Activated CD4-positive, alpha-beta T cell treated with anti-CD3 and anti-CD28 coated beads, Interleukin-2, Interleukin-6, amounts not matched to agents 100 ng/mL and 50 ng/mL, durations not matched to agents 16 hours and 8 hours (primary cell): ENCODE measurements at regions not wholly inside any gene's neighbourhood (a gene's known extent, or its start where the extent isn't known, plus 50 kb on each side); places are given as distances from the start of the nearest gene placed in this dataset.

Source experiments
- DNase-seq: peaks from one replicate; pipeline ENCODE4 v3.0.0-alpha.2; 2020

DNA sequence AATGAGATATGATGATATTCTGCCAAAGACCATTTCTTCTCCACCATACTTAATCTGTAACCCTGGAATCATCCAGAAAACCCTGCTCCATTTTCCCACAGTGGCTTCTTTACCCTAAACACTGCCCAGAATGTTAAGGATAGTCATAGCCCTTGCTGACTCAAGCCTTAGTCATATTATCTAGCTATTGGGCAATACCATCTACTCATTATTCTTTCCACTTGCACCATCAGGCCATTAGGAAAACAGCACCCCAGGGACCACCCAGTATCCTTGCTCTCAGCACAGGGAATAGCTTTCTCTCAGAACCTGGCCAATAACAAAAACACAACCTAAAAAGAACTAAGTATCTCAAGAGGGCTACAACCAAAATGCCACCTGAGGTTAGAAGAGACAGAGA is 445.7 kb upstream of the SLC14A2 start:
- no peak for DNase-seq

DNA sequence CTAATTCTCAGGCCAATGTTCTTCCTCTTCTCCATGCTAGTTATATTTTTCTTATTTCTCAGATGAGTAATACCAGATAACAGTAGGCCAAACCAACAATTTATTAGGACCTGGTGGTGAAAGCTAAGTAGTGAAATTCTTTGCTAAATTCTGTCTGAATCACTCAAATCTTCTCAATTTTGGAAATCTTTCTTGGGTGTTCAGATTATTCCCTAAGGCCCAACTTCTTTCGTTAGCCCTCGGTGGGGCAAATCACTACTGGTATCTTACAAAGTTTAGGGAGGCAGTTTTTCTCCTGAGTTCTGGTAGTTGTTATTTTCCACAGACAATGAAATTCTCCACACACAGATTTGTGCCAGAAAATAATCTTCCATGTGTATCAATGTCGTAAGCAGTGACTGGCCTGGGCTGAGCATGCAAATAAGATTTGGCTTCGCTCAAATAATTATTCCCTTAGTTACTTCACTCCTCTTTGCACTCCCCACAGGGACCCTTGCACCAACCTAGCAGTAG is 443.5 kb upstream of the SLC14A2 start:
- DNase-seq: no peak

DNA sequence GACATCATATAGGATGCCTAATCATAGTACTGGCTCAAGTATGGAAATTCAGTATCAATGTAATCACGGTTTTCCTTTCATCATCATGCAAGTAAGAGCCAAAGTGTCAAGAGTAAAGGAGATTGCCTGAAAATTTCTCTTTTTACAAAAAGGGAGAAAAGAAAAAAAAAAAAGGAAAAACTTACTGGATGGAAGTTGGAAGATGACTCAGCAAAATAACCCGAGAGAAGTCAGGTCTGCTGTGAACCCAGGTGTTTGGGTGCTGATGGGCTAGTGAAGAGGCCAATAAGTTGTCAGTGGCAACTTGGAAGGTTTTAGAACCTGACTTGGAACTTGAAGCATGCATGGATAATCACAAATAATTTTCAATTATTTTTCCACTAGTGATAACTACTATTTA is 441.9 kb upstream of the SLC14A2 start:
- no peak for DNase-seq

DNA sequence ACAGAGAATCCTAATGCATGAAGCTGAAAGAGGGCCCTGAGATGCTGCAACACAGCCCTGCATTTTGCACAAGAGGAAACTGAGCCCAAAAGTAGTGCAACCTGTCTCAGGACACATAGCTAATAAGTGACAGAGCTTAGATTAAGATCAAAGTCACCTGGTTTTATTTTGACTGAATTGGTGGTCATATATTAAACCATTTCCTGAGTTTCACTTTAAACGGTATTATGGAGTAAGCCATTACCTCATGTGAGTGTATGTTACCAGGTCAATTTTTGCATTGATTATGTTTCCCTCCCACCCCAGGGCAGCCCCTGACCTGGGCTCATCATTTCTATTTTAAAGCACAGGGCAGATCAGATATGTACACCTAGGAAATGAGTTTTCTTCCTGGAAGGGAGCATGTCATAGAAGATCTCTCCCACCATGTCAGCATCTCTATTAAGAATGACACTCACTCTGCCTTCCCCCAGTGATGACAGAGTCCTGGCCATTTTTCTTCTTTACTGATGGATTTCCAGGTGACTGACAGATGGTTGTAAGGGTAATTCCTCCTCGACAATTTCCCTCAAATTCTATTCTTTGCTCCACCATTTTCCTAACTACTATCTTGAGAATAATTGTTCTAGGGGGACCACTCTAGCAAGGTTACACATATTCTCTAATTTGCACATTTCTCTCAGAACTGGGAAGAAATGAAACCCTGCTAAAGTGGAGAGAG is 441.3 kb upstream of the SLC14A2 start:
- DNase-seq: peak; percentile 21

DNA sequence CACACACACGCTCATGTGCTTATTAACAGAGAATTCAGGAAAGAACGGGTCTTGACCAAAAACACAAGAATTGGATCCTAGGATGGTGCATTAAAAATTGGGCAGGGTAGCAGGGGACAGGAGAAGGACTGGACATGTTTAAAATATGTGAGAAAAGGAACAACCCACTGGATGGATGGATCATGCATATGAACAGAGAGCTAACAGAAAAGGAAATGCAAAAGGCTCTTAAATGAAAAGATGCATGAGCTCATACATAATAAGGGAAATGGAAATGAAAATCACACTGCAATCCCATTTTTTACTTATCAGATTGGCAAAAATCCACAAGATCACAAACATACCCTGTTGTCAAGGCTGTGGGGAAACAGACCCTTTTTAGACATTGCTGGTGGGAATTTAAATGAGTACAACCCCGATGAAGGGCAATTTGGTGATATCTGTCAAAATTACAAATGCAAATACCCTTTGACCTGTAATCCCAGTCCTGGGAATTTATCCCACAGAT is 440.6 kb upstream of the SLC14A2 start:
- no peak for DNase-seq

DNA sequence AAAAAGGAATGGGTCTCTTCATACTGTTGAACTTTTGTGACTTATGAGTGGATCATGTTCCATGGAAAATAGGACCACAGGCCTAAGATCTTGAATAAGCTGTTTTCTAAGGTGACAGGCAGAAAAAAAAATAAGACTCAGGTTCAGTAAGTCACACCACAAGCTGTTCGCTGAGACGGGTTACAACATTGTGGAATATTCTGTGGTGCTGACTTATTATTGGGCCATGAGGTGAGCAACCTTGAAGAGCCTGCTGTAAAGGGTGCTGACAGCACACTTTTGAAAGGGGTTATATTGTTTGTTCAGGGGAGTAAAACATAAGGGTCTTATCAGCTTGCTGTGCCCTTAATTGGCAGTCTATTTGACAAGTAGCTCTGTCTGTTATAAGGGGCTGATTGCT is 439.8 kb upstream of the SLC14A2 start:
- DNase-seq: no peak

DNA sequence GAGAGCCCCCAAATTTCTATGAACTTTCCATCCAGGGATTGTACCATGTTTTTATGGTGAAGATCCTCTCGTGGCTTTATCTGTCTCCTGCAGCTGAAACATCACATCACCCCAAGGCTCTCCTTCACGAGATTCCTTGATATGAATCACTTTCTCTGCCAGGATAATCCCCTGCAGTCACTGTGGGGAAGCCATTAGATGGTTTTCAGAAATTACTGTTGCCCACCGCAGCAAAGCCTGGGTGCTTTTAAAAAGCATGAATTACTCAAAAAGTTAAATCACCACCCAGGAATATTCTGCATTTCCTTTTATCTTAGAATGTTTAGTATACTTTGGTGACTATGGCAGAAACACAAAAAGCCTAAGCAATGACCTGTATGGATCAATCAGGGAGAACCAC is 428.4 kb upstream of the SLC14A2 start:
- no peak for DNase-seq

DNA sequence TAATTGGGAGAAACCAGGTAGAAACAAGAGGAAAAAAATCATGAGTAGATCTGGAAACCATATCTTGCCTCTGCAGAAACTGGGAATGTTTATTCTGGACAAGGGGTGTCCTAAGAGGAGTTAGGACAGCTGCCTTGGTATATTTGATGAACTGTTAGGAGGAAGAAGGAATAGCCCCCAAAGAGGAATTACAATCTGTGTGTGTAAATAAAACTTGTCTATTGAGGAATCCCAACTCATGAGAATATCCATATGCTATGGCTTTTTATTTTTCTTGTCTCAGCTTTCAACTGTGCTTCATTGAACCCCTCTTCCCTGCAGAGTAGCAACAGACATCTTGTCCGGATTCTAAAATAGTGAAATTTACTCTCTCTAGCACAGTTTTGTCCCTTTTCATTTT is 423.5 kb upstream of the SLC14A2 start:
- no peak for DNase-seq

DNA sequence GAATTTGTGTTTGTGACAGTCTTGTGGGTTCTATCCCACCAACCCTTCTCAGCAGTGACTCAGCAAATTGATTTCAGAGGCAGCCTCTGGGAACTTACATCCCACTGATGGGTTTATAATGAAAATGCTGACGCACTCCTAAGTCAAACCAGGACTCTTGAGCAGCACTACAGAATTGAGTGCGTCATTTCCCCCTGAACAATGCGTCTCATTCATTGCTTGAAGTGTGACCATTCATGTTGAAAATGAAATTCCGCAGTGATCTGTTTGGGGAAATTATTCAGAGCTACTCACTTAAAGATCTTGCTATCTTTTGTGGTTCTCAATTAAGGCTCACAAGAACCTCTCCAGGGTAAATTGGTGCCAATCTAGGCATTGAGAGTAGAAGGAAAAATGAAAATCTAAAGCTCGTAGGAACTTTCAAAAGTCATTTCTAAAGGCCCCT is 417.7 kb upstream of the SLC14A2 start:
- peak; percentile 86 for DNase-seq

DNA sequence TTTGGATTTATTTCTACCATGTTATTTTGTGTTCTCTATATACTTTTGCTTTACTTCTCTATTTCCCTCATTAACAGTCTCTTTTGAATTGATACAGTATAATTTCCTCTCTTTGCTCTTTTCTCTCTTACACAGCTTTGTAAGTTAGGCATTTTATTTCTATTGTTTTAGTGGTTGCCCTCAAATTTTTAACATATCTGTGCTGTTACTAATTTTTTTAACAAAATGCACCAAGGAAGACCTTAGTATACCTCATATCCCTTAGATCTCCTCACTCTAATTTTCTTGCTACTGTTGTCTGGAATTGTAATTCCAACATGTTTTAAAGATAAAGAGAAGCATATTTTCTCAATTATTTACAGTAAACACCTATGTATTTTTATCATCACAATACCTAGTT is 416.8 kb upstream of the SLC14A2 start:
- no peak for DNase-seq

DNA sequence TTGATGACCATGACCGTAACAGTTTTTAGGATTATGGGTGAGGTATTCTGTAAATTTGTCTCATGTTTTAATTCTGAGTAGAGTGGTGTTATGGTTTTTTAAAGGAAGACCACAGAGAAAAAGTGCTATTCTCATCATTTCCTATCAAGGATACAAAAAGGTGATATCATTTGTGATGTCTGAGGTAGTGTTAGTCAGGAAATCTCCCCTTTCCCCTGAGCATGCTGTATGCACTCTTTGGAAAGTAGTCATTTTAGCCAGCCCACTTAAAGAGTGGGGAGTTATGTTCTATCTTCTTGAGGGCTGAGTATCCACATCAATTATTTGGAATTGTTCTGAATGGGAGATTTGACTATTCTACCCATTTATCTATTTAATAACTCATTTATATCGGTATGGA is 414.2 kb upstream of the SLC14A2 start:
- DNase-seq: no peak

DNA sequence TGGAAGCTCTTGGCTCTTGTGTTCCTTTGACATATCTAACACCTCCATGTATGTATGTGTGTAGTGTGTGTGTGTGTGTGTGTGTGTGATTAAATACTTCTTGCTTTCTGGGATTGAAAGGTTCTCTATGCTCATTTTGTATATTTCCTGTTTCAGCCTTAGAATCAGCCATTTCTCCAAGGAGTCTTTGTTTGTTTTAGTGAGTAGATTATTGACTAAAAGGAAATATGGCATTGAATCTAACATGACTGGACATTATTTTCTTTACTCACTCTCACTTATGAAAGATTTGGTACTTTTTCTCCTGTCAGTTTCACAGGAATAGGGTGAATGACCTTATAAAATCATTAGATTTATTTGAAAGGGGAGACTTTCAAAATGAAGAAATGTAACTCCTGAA is 413.8 kb upstream of the SLC14A2 start:
- DNase-seq: no peak

DNA sequence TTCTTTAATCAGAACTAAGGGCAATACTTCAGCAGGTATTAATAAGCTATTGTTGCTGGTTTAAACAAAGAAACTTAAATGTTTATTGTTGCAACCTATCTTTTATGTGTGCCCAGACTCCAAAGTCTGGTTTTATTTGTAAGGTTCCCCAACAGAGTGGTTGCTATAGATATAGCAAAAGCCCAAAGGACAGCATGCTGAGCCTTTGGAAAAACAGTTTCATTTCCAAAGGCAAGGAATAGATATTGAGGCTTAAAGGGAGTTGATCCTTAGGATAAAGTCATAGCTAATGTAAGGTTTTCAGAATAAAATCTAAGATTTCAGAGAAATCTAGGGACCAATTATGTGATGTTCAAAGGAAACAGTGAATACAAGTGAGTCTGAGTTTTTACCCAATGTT is 413.2 kb upstream of the SLC14A2 start:
- DNase-seq: no peak

DNA sequence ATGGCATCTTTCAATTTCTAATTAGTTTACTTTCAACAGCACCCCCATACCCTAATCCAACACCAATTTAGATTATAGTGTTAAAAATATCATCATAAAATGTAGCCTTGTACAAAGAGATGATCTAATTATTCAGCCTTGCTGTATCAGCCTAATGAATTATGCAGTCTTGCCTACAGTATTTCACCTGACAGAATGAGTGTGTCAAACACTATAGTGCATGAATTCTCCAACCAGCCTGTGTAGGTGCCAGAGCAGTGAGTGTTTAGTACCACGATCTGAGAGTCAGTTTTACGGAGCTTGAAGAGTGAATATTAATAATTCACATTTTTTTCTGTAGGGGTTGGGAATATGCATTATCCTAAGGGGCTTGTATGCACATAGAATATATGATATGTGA is 411.6 kb upstream of the SLC14A2 start:
- DNase-seq: no peak

DNA sequence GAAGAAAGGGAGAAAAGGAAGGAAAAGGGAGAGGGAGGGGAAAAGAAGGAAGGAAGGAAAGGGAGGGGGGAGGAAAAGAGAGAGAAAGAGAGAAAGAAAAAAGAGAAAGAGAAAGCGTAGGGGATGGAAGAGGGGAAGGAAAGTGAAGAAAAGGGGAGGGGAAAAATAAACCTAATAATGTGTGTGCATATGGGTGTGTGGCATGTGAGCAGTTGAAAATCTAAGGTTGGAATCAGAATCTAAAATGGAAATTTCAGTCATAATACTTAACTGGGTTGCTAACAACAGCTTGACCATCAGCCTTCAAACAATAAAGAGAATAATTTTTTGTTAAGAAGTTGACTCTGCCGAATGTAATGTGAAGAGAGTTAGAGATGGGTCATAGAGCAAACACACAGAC is 407.9 kb upstream of the SLC14A2 start:
- no peak for DNase-seq

DNA sequence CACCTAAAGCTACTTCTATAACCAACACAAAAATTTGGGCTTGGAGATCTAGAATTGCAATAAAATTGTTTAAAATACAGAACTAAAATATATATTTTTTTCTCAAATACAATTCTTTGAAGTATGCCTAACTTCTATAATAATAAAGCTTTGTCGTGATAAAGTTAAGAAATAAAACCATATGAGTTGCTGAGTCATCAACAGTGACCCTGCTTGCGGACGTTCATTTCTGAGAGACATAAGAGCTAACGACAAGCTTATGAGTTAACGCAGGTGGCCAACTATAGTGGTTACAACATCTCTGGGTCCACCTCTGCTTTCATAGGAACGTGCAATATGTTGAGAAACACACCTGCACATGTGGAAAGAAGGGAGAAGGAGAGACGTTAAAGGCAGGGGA is 407.1 kb upstream of the SLC14A2 start:
- no peak for DNase-seq

DNA sequence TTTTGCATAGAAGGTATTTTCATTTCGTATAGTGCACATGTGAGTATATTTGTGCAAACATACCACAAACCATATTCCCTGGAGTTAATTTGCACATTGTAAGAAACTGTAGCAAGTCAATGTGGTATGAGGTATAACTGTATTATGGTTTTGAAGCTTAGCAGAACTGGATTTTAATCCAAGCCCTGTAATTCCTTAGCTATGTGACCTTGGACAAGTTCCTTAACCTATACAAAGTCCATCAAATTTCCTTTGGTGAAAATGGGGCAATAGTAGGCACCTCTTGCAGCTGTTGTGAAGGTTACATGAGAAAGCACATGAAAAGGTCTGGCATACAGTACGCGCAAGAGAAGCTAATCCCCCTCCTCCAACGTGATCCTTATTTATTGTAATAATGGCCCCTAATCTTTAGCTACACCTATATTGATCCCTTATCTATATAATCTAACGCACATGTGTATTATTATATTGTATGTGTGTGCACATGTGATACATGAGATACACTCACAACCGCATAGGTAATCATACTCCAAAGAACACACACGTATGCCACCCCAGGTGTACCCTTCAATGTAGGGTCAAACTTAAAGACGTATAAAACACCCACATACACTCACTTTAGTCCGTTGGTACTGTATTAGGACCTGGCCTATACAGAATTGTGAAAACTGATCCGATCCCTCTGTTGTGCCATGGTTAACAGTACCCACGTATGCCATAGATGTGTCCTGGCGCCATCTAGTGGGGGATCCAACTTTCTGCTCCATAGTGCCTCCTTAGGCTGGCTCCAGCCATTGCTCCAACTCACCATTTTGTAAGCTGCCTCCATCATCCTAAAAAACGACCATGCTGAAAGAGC is 402.9 kb upstream of the SLC14A2 start:
- DNase-seq: peak; percentile 84

DNA sequence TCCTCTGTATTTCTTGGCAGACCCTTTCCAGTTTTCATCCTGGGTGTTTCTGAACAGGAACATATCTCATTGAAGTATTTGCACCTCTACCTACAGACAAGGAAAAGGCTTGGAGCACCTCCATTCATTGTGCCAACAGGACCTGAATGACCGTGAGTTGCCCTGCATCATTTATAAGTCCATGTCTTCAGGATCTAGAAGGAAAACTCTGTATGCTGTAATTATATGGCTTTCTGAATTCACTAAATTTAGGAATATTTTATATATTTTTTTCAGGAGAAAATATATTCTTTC is 402.3 kb upstream of the SLC14A2 start:
- DNase-seq: no peak

DNA sequence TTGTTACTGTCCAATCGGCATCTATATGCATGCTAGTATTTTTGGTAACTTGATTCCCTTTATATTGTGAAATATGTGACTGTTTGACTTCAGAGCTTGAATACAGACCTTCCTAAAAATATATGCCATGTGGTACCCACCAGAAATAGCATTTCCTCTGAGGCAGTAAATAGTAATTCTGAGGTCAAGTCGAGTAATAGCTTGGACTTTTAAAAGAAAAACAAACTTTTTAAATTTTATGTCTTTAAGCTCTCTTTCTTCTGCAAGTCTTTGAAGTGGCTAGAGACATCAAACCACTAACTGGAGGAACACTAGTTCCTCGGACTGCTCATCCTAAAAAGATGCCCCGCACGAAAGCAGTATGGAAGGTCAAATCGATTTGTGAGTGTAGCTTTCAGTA is 396.8 kb upstream of the SLC14A2 start:
- DNase-seq: no peak

DNA sequence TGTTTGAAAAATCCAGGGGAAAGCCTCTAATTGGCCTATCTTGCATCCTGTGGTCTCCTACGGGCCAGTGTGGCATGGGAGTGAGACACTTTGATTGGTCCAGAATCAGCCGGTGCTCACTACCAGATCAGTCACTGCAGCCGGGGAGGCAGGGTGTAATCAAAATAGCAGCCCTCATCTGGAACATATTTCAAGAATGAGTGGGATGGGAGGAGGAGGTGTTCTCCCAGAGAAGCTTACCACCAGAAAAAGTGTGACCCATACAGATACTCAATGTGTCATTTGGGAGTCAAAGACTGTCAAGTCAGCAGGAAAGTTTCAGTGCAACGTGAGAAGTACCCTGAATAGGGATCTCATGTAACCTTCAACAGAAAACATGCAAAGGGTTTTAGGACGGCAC is 393.9 kb upstream of the SLC14A2 start:
- DNase-seq: no peak

DNA sequence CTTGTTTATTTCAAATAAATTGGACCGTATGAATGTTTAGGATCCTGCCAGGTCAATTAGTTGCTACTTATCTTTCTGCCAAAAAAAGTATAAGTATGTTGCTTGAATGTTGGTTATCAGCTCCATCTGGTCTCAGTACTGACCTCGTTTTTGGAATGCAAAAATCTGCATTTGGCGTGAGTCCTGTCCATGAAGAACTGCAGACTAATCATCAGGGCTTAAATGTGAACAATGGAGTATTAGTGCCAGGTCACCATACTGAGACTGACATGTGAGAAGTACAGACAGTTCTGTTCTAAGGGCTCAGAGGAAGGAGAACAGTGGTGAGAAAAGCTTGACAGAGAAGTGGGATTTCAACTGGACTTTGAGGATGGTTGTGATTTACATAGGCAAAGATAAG is 393.1 kb upstream of the SLC14A2 start:
- no peak for DNase-seq

DNA sequence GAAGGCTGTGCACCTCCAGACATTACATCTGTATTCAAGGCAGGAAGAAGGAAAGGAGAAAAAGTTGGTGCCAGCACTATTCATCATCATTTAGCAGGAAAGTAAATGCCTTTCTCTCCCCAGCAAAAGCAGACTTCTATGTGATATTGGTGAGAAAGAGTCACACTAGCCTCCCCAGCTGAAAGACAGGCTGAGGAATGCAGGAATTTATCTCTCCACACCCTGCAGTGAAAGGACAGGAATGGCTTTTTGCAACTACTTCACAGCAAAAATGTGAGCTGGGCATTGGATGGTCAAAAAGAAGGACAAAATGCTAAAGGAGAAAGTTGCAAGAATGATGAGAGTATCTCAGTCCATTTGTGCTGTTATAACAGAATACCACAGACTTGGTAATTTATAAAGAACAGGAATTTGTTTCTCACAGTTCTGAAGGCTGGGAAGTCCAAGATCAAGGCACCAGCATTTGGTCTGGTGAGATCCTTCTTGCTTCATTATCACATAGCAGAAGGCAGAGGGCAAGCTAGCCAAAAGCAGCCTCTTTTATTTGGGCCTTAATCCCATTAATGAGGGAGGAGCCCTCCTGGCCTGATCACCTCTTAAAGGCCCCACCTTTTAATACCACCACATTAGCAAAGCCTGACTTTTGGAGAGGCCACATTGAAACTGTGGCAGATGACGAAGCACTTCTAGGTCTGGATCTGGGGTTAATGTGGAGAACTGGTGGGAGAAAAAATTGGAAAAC is 388.1 kb upstream of the SLC14A2 start:
- no peak for DNase-seq

DNA sequence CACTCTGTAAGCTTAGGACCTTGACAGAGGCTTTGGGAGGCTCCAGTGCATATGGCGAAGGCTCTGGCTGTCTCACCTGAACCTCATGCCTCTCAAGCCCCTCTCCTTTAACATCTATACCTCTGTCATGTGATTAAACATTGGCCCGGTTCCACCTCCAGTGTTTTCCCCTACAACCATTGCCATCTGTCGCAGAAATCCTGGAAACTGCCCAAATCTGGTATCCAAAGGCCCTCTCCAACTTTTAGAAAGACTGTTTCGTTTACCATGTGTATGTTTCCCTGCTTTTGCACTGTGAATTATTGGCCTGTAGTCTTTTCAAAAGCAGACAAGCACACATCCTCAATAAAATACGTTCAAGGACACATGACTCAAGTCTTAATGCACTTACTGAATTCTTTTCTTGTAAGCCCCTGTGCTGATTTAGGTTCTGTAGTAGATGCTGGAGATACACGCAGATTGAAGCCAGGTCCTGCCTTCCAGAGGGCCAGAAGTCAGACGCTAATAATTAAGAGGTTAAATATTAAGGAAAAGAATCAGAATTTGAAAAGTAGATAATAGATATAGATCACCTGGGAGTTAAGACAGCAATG is 386.4 kb upstream of the SLC14A2 start:
- DNase-seq: no peak
